ENCODE measurements at regions not wholly inside any gene's neighbourhood (a gene's known extent, or its start where the extent isn't known, plus 50 kb on each side); places are given as distances from the start of the nearest gene placed in this dataset.
"Not testable (repeated sequence)": the region's sequence is repeated elsewhere in the genome, so short reads cannot be mapped to it uniquely, and the experiment has no call there.

DNA sequence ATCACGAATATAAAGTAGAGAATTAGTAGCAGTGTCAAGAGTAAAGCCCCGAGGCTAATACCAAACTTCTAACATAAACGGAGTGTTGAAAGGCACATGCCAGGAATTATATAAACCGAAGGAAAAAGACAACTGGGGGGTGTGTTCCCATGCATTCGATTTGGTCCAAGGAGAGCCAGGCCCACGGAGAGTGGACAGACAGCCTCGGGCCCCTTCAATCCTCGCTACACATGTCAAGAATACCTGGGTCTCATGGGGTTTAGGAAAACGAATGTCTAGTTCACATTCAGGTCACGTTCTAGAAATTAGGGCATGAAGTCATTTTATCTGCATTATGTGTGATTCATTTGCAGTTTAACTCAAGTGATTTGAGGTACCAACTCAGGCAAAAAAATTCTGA, 343.7 kb downstream of the BCL2L11 start:
- not testable (repeated sequence) for H3K27ac ChIP-seq (ENCODE audit: insufficient read length, low read depth, low read length); H2AFZ ChIP-seq (ENCODE audit: low read length); DNase-seq; H3K36me3 Mint-ChIP-seq (ENCODE audit: insufficient read depth in 1 of 3, low read depth in 3 of 3); H2BK120ac ChIP-seq (ENCODE audit: low read depth, low read length, poor library complexity, severe bottlenecking); H3K4ac ChIP-seq (ENCODE audit: low read depth, low read length); H2BK5ac ChIP-seq (ENCODE audit: insufficient read length, low read length); H3K9me3 ChIP-seq (ENCODE audit: control insufficient read depth, low read depth, low read length); H3K4me1 Mint-ChIP-seq; H3K27me3 Mint-ChIP-seq (ENCODE audit: low read depth); H3K27ac Mint-ChIP-seq; H3K27me3 ChIP-seq (ENCODE audit: insufficient read depth, low read length); H3K4me1 ChIP-seq (ENCODE audit: insufficient read depth, low read length); H4K8ac ChIP-seq (replicated peaks; ENCODE audit: insufficient read length, low read depth, low read length); H3K4me3 Mint-ChIP-seq; H3K79me2 ChIP-seq (ENCODE audit: insufficient read depth, low read length); H3K79me1 ChIP-seq (ENCODE audit: insufficient read depth, low read depth, low read length, poor library complexity, severe bottlenecking); H4K5ac ChIP-seq (ENCODE audit: insufficient read length, low read depth, low read length); H3T11ph ChIP-seq (ENCODE audit: low read length); H3K9me3 Mint-ChIP-seq; H4K91ac ChIP-seq (ENCODE audit: insufficient read length, low read depth, low read length); H3K14ac ChIP-seq (ENCODE audit: insufficient read depth, low read length); H2BK15ac ChIP-seq (ENCODE audit: low read depth, low read length); H2BK20ac ChIP-seq (ENCODE audit: low read depth, low read length, poor library complexity, severe bottlenecking); H3K23me2 ChIP-seq (ENCODE audit: insufficient read length, low read depth, low read length, poor library complexity, severe bottlenecking); H4K20me1 ChIP-seq (ENCODE audit: control insufficient read depth, insufficient read depth, insufficient read length); H3K9ac ChIP-seq (ENCODE audit: extremely low read depth, insufficient read length, low read length); H3K23ac ChIP-seq (ENCODE audit: insufficient read length, low read depth, low read length); H3K18ac ChIP-seq (ENCODE audit: insufficient read length, low read depth, low read length); H3K56ac ChIP-seq (ENCODE audit: insufficient read length, low read depth, low read length); H2BK12ac ChIP-seq (ENCODE audit: insufficient read length, low read depth, low read length); H3K4me2 ChIP-seq (ENCODE audit: insufficient read depth, insufficient read length, low read length); H2AK5ac ChIP-seq (ENCODE audit: insufficient read length, low read length)
- no CpG with 5 or more reads among the region's 10 CpGs for WGBS (ENCODE audit: extremely low coverage, insufficient read length, low lambda C conversion rate)

DNA sequence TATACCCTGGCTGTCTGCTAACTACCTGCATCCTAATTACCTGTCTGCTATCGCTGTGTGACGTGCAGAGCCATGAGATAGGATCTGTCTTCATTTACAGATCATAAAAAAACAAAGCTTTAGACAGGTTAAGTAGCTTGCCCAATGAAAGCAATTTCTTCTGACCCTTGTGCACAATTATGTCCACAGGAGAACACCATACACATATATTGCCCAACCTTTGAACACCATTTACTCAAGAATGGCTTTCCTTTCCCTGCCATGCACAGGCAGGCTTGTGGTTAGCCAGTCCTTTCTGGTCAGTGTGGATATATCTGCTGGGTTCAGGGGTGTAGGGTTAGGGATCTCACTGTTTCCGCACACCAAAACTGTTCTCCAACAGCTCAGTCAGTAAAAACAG, 344.8 kb downstream of the BCL2L11 start:
- not testable (repeated sequence) for H3K4ac ChIP-seq (ENCODE audit: low read depth, low read length); H3K4me1 ChIP-seq (ENCODE audit: insufficient read depth, low read length); H3T11ph ChIP-seq (ENCODE audit: low read length); H4K8ac ChIP-seq (replicated peaks; ENCODE audit: insufficient read length, low read depth, low read length); H2BK15ac ChIP-seq (ENCODE audit: low read depth, low read length); H3K4me3 Mint-ChIP-seq; H2AK5ac ChIP-seq (ENCODE audit: insufficient read length, low read length); H2BK5ac ChIP-seq (ENCODE audit: insufficient read length, low read length); H2AFZ ChIP-seq (ENCODE audit: low read length); H3K4me1 Mint-ChIP-seq; H3K56ac ChIP-seq (ENCODE audit: insufficient read length, low read depth, low read length); H2BK12ac ChIP-seq (ENCODE audit: insufficient read length, low read depth, low read length); H3K9me3 ChIP-seq (ENCODE audit: control insufficient read depth, low read depth, low read length); H4K5ac ChIP-seq (ENCODE audit: insufficient read length, low read depth, low read length); H3K27ac ChIP-seq (ENCODE audit: insufficient read length, low read depth, low read length); H3K36me3 Mint-ChIP-seq (ENCODE audit: insufficient read depth in 1 of 3, low read depth in 3 of 3); H3K9ac ChIP-seq (ENCODE audit: extremely low read depth, insufficient read length, low read length); H3K23ac ChIP-seq (ENCODE audit: insufficient read length, low read depth, low read length); H3K27me3 ChIP-seq (ENCODE audit: insufficient read depth, low read length); H3K18ac ChIP-seq (ENCODE audit: insufficient read length, low read depth, low read length); H3K23me2 ChIP-seq (ENCODE audit: insufficient read length, low read depth, low read length, poor library complexity, severe bottlenecking); H4K20me1 ChIP-seq (ENCODE audit: control insufficient read depth, insufficient read depth, insufficient read length); H4K91ac ChIP-seq (ENCODE audit: insufficient read length, low read depth, low read length); H3K79me2 ChIP-seq (ENCODE audit: insufficient read depth, low read length); H2BK120ac ChIP-seq (ENCODE audit: low read depth, low read length, poor library complexity, severe bottlenecking); DNase-seq; H3K14ac ChIP-seq (ENCODE audit: insufficient read depth, low read length); H3K79me1 ChIP-seq (ENCODE audit: insufficient read depth, low read depth, low read length, poor library complexity, severe bottlenecking); H3K27me3 Mint-ChIP-seq (ENCODE audit: low read depth); H3K27ac Mint-ChIP-seq; H3K4me2 ChIP-seq (ENCODE audit: insufficient read depth, insufficient read length, low read length); H3K9me3 Mint-ChIP-seq; H2BK20ac ChIP-seq (ENCODE audit: low read depth, low read length, poor library complexity, severe bottlenecking)
- WGBS (ENCODE audit: extremely low coverage, insufficient read length, low lambda C conversion rate): no CpG with 5 or more reads among the region's 3 CpGs

DNA sequence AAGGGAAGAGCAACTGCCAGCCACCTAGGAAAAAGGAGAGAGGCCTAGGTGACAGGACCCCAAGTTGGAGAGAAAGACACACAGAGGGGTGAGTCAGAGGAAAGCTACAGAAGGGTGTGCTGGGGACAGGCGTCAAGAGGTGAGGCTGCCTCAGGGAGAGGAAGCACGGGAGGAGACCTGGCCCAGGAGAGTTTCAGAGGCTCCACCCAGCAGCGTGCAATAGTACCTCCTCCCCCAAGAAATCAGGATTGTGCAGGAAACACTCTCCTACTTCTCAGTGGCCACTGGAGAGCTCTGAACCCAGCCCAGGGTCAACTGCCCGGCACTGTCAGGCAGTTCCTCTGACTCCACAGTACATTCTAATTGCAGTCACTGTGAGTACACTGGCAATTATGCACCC, 346.0 kb downstream of the BCL2L11 start:
- not testable (repeated sequence) for H2BK5ac ChIP-seq (ENCODE audit: insufficient read length, low read length); H3K14ac ChIP-seq (ENCODE audit: insufficient read depth, low read length); H4K5ac ChIP-seq (ENCODE audit: insufficient read length, low read depth, low read length); H3K4me2 ChIP-seq (ENCODE audit: insufficient read depth, insufficient read length, low read length); DNase-seq; H3K27me3 ChIP-seq (ENCODE audit: insufficient read depth, low read length); H4K20me1 ChIP-seq (ENCODE audit: control insufficient read depth, insufficient read depth, insufficient read length); H2BK20ac ChIP-seq (ENCODE audit: low read depth, low read length, poor library complexity, severe bottlenecking); H3K56ac ChIP-seq (ENCODE audit: insufficient read length, low read depth, low read length); H3K9me3 ChIP-seq (ENCODE audit: control insufficient read depth, low read depth, low read length); H3K27me3 Mint-ChIP-seq (ENCODE audit: low read depth); H3K4me1 Mint-ChIP-seq; H2AK5ac ChIP-seq (ENCODE audit: insufficient read length, low read length); H3K79me2 ChIP-seq (ENCODE audit: insufficient read depth, low read length); H3K4ac ChIP-seq (ENCODE audit: low read depth, low read length); H3K9ac ChIP-seq (ENCODE audit: extremely low read depth, insufficient read length, low read length); H2BK120ac ChIP-seq (ENCODE audit: low read depth, low read length, poor library complexity, severe bottlenecking); H3K4me3 Mint-ChIP-seq; H3K23ac ChIP-seq (ENCODE audit: insufficient read length, low read depth, low read length); H2BK15ac ChIP-seq (ENCODE audit: low read depth, low read length); H3K9me3 Mint-ChIP-seq; H3K18ac ChIP-seq (ENCODE audit: insufficient read length, low read depth, low read length); H3K23me2 ChIP-seq (ENCODE audit: insufficient read length, low read depth, low read length, poor library complexity, severe bottlenecking); H3K79me1 ChIP-seq (ENCODE audit: insufficient read depth, low read depth, low read length, poor library complexity, severe bottlenecking); H4K8ac ChIP-seq (replicated peaks; ENCODE audit: insufficient read length, low read depth, low read length); H3K4me1 ChIP-seq (ENCODE audit: insufficient read depth, low read length); H2AFZ ChIP-seq (ENCODE audit: low read length); H3K27ac Mint-ChIP-seq; H3K27ac ChIP-seq (ENCODE audit: insufficient read length, low read depth, low read length); H2BK12ac ChIP-seq (ENCODE audit: insufficient read length, low read depth, low read length); H3T11ph ChIP-seq (ENCODE audit: low read length); H3K36me3 Mint-ChIP-seq (ENCODE audit: insufficient read depth in 1 of 3, low read depth in 3 of 3); H4K91ac ChIP-seq (ENCODE audit: insufficient read length, low read depth, low read length)
- no CpG with 5 or more reads among the region's 4 CpGs for WGBS (ENCODE audit: extremely low coverage, insufficient read length, low lambda C conversion rate)

Measured in H9 (cell line).